ENCODE measurements at regions not wholly inside any gene's neighbourhood (a gene's known extent, or its start where the extent isn't known, plus 50 kb on each side); places are given as distances from the start of the nearest gene placed in this dataset.

- no peaks in the 10 kb centered on the region for H3K36me3 ChIP-seq
- H3K4me1 ChIP-seq: no peaks in the 10 kb centered on the region
- no peak for DNase-seq (ENCODE audit: low spot score)
- TF ChIP-seq, protein P1, sequence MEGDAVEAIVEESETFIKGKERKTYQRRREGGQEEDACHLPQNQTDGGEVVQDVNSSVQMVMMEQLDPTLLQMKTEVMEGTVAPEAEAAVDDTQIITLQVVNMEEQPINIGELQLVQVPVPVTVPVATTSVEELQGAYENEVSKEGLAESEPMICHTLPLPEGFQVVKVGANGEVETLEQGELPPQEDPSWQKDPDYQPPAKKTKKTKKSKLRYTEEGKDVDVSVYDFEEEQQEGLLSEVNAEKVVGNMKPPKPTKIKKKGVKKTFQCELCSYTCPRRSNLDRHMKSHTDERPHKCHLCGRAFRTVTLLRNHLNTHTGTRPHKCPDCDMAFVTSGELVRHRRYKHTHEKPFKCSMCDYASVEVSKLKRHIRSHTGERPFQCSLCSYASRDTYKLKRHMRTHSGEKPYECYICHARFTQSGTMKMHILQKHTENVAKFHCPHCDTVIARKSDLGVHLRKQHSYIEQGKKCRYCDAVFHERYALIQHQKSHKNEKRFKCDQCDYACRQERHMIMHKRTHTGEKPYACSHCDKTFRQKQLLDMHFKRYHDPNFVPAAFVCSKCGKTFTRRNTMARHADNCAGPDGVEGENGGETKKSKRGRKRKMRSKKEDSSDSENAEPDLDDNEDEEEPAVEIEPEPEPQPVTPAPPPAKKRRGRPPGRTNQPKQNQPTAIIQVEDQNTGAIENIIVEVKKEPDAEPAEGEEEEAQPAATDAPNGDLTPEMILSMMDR (IDR thresholded peaks at IDR 0.05): no peak
- no peaks in the 10 kb centered on the region for H3K9me3 ChIP-seq
- H3K4me3 ChIP-seq: no peak overlapping the region
- H3K27ac ChIP-seq: no peak overlapping the region
- H3K27me3 ChIP-seq: no peaks in the 10 kb centered on the region
These were observed 456.9 kb downstream of the BCOR start for GRCh38 chrX:39640866-39641265.

DNA sequence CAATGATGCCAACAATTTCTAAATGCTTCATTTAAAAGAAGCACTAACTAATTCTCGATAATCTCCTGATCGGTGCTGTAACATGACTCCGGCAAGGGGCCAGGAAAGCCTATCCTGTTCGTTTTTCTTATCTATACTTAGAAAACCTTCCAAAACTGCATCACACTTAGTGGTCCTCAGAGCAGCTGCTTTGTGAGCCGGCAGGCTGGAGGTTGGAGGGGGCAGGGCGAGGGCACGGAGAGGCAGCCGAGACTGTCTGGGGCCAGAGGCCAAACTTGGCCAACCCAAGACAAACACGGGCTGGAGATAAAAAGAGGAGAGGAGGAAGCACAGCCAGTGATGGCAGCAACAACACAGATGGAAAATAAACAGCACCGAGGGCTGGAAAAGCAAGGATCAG lies 455.7 kb downstream of the BCOR start:
- Histone ChIP-seq H3K4me1 (no peaks in the 10 kb centered on the region), H3K4me3 (no peak overlapping the region), H3K27me3 (no peaks in the 10 kb centered on the region), H3K36me3 (no peaks in the 10 kb centered on the region), H3K27ac (no peak overlapping the region), H3K9me3 (peaks cover 0 to 6% of the 10 kb centered on the region in 2 donors)
- TF ChIP-seq, protein P1 (IDR thresholded peaks at IDR 0.05): no peak
- DNase-seq (ENCODE audit: low spot score): no peak

DNA sequence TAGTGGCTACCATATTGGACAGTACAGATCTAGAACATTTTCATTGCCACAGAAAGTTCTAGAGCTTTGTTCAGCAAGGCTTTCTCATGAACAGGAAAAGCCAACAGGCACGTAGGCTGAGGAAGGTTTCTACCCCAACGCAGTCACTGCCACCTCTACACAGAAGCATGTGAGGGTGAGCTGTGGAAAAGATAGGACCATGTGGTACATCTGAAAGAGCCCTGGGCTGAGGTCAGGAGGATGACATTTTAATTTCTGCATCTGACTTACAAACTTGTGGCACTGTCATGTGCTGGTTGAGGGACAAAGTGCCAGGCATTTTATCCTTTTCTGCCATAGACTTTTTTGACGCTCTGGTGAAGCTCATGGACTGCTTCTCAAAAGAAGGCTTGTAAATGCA lies 454.2 kb downstream of the BCOR start:
- no peak overlapping the region for H3K4me3 ChIP-seq
- no peaks in the 10 kb centered on the region for H3K4me1 ChIP-seq
- H3K27me3 ChIP-seq: no peaks in the 10 kb centered on the region
- H3K27ac ChIP-seq: no peak overlapping the region
- no peak for DNase-seq (ENCODE audit: low spot score)
- H3K36me3 ChIP-seq: no peaks in the 10 kb centered on the region
- TF ChIP-seq, protein P1 (IDR thresholded peaks at IDR 0.05): no peak
- peaks cover 0 to 6% of the 10 kb centered on the region in 2 donors for H3K9me3 ChIP-seq

GRCh38 chrX:39645178-39645895 lies 452.4 kb downstream of the BCOR start:
- no peaks in the 10 kb centered on the region for H3K27me3 ChIP-seq
- H3K4me1 ChIP-seq: no peaks in the 10 kb centered on the region
- no peaks in the 10 kb centered on the region for H3K36me3 ChIP-seq
- TF ChIP-seq, protein P1 (IDR thresholded peaks at IDR 0.05): no peak
- peak; percentile 80 for DNase-seq (ENCODE audit: low spot score)
- H3K4me3 ChIP-seq: no peak overlapping the region
- peaks cover 0 to 6% of the 10 kb centered on the region in 2 donors for H3K9me3 ChIP-seq
- H3K27ac ChIP-seq: peak overlapping the region in 1 of 2 donors; percentile 3

- Histone ChIP-seq H3K4me3 (no peak overlapping the region), H3K36me3 (no peaks in the 10 kb centered on the region), H3K27me3 (no peaks in the 10 kb centered on the region), H3K9me3 (peaks cover 0 to 6% of the 10 kb centered on the region in 2 donors), H3K4me1 (no peaks in the 10 kb centered on the region), H3K27ac (no peak overlapping the region)
- TF ChIP-seq, protein P1 (IDR thresholded peaks at IDR 0.05): no peak
- no peak for DNase-seq (ENCODE audit: low spot score)
These were observed 449.1 kb downstream of the BCOR start for GRCh38 chrX:39648548-39649254.

Measured in right atrium auricular region (tissue), 2 donors.